ENCODE measurements at regions not wholly inside any gene's neighbourhood (a gene's known extent, or its start where the extent isn't known, plus 50 kb on each side); places are given as distances from the start of the nearest gene placed in this dataset.
A peak's percentile ranks its signal among the peaks of the same experiment; 100 is the strongest.

DNA sequence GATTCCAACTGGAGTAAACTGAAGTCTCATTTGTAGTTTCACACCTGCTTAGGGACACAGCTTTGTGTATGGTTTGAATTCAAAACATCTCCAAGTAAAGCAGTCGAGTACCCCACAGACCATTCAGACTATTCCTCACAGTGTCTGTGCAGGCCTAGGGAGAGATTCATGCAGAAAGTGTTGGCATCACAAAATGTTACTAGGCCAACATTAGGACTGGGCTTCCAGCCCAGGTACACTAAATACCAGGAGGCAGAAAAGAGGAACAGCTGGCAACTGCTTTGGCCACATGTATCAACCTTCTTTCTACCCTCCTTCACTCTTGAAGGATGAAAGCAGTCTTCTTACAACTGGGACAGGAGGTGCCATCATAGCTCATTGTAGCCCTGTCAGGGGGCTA is 270.4 kb upstream of the TMEFF2 start:
- CTCF ChIA-PET (ENCODE audit: partially characterized antibody) = interaction anchor here (0.7 kb wide), 1 partner anchor 419 kb away, joined by 3 read pairs; no protein-coding TSS in a partner anchor
- no peak for FAIRE-seq

More for the DNA sequence above, 270.4 kb upstream of the TMEFF2 start:
- POLR2A ChIA-PET (ENCODE audit: partially characterized antibody) = no interaction called here
- Histone ChIP-seq H2BK12ac (ENCODE audit: low read depth, low read length) (no peak overlapping the region), H3K79me2 (ENCODE audit: control insufficient read depth in 1 of 2, insufficient read depth in 2 of 2, low read length in 2 of 2) (no peaks in the 10 kb centered on the region), H3K36me3 (ENCODE audit: control insufficient read depth in 2 of 4, insufficient read depth in 4 of 4, low read length in 3 of 4) (no peaks in the 10 kb centered on the region), H3K4me2 (ENCODE audit: insufficient read depth in 1 of 2, low read depth in 2 of 2, low read length in 2 of 2) (no peak overlapping the region), H3K27me3 (replicated peaks in 1 of 4; ENCODE audit: control insufficient read depth in 3 of 4, extremely low read depth in 1 of 4, insufficient read depth in 3 of 4, low read length in 3 of 4) (no peaks in the 10 kb centered on the region), H3K23me2 (ENCODE audit: low read depth, low read length) (no peaks in the 10 kb centered on the region), H3K56ac (replicated peaks; ENCODE audit: insufficient read length, low read depth, low read length) (no peak overlapping the region), H4K20me1 (replicated peaks in 1 of 2; ENCODE audit: control insufficient read depth in 1 of 2, insufficient read depth in 2 of 2, low read length in 2 of 2) (no peaks in the 10 kb centered on the region), H3K18ac (ENCODE audit: extremely low read depth, low read length) (no peak overlapping the region), H2BK120ac (replicated peaks; ENCODE audit: low read depth, low read length) (no peak overlapping the region), H4K91ac (replicated peaks; ENCODE audit: insufficient read length, low read length) (no peak overlapping the region), H3K14ac (ENCODE audit: insufficient read length) (no peak overlapping the region), H4K8ac (ENCODE audit: extremely low read depth, insufficient read depth, low read length) (no peak overlapping the region), H3K4ac (replicated peaks; ENCODE audit: insufficient read length, low read depth, low read length) (no peak overlapping the region), H3K4me3 (ENCODE audit: extremely low read depth in 1 of 4, insufficient read depth in 2 of 4, low read depth in 3 of 4, low read length in 4 of 4) (no peak overlapping the region), H3K23ac (ENCODE audit: insufficient read length) (no peak overlapping the region), H3K9me3 (ENCODE audit: insufficient read depth in 2 of 2, low read depth in 1 of 2, low read length in 1 of 2) (no peaks in the 10 kb centered on the region), H2BK20ac (ENCODE audit: low read length) (no peak overlapping the region), H3K79me1 (ENCODE audit: low read depth, low read length) (no peaks in the 10 kb centered on the region), H2AK5ac (ENCODE audit: low read depth, low read length) (no peak overlapping the region), H3K9ac (replicated peaks in 1 of 4; ENCODE audit: extremely low read depth in 1 of 4, low read depth in 3 of 4, low read length in 3 of 4) (no peak overlapping the region), H3K4me1 (replicated peaks in 1 of 4; ENCODE audit: control insufficient read depth in 3 of 4, insufficient read depth in 4 of 4, low read length in 3 of 4) (no peaks in the 10 kb centered on the region), H2AFZ (ENCODE audit: low read length) (0 out of 2 replicates have a peak overlapping the region, but pooled peaks have one; percentile 20), H4K5ac (ENCODE audit: insufficient read length, low read depth, low read length) (no peak overlapping the region), H3K27ac (ENCODE audit: low read depth, low read length) (no peak overlapping the region), H2BK5ac (ENCODE audit: low read depth, low read length) (no peak overlapping the region), H2BK15ac (ENCODE audit: low read length) (no peak overlapping the region)
- TF ChIP-seq NANOG (IDR thresholded peaks at IDR 0.05; ENCODE audit: insufficient read depth, low read depth, low read length, poor library complexity, severe bottlenecking) (no peak), TCF12 (IDR thresholded peaks at IDR 0.05; ENCODE audit: low read depth, low read length) (no peak), PHF8 (conservative IDR thresholded peaks at IDR 0.05; ENCODE audit: low read depth, low read length) (no peak), TBP (IDR thresholded peaks at IDR 0.05; ENCODE audit: low read depth, low read length) (no peak), SUZ12 (IDR thresholded peaks at IDR 0.05; ENCODE audit: low read length) (no peak), CBX8 (IDR thresholded peaks at IDR 0.05; ENCODE audit: borderline replicate concordance, low read depth, low read length) (no peak)
- DNase-seq (ENCODE audit: low read depth in 1 of 2, low spot score in 2 of 2) = no peak
- 89% methylated on average over 1 of the region's 1 CpG; no CpG with 5 or more reads in 1 of the 2 experiments for WGBS, 2 experiments (ENCODE audit: extremely low coverage in 1 of 2, insufficient coverage in 1 of 2, insufficient read length in 1 of 2, insufficient replicate concordance in 2 of 2, low coverage in 1 of 2, low lambda C conversion rate in 2 of 2, missing lambda C conversion rate in 1 of 2)
